GM18505 (cell line): ENCODE measurements at regions not wholly inside any gene's neighbourhood (a gene's known extent, or its start where the extent isn't known, plus 50 kb on each side); places are given as distances from the start of the nearest gene placed in this dataset.

Experiments used
- ATAC-seq: cut with Tn5 transposase; IDR thresholded peaks from one replicate; pipeline ENCODE4 v1.9.1; 2021; ENCODE audit not compliant: unreplicated experiment
- POLR2A ChIP-seq: IDR thresholded peaks from 4 replicates; pipeline ENCODE4 v1.6.1; 2011; ENCODE audit warnings: borderline replicate concordance; ENCODE audit not compliant: insufficient read depth, insufficient read length; ENCODE audit errors: extremely low read depth

DNA sequence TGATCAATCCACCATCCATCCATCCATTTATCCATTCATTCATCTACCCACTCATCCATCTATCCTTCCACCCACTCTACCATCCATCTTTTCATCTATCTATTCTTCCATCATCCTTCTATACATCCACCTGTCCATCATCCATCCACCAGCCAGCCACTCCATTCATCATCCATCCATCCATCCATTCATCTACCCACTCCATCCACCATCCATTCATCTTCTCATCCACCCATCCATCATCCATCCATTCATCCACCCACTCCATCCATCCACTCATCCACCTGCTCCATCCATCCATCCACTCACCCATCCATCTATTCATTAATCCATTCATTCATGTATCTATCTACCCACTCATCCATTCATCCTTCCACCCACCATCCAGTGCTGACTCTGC is 127.9 kb upstream of the TMPRSS2 start:
- no peak for ATAC-seq
- no peak for TF ChIP-seq POLR2A

DNA sequence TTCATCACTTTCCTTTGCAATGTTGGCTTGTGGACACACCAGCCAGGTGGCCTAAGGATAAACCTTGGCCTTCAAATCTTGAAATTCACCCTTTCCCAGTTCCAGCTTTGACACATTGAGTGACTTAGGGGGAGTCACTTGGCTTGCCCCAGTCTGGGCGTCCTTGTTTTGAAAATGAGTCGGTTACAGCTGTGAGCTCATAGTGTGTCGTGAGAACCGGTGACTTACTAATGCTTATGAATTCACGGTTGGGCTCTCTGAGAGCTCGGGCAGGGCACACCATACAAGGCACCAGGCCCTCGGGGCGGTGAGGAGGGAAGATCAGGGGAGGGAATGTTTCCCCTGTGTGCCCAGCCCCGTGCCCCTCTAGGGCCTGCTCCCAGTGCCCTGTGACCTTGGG is 126.9 kb upstream of the TMPRSS2 start:
- ATAC-seq: no peak
- no peak for TF ChIP-seq POLR2A

DNA sequence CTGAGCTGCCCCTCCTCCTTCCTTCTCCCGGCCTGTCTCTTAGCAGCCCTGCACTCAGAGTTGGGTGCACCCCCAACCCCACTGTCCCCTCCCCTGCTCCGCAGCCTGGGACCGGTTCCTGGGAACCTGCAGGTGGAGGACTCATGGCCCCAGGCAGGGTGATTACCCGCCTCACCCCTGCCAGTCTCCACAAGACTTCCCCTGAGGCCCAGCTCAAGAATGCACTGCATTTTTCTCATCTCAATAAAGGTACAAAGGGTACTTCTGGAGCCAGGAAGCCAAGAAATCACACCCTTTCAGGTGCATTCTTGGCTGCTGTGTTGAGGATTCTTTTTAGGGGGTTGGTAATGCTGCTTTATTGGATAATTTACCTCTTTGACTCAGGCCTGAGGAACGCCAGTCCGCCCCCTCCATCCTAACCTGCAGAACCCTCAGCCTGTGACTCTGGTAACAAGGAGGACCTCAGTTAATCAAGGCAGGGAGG is 126.3 kb upstream of the TMPRSS2 start:
- ATAC-seq: no peak
- no peak for TF ChIP-seq POLR2A

DNA sequence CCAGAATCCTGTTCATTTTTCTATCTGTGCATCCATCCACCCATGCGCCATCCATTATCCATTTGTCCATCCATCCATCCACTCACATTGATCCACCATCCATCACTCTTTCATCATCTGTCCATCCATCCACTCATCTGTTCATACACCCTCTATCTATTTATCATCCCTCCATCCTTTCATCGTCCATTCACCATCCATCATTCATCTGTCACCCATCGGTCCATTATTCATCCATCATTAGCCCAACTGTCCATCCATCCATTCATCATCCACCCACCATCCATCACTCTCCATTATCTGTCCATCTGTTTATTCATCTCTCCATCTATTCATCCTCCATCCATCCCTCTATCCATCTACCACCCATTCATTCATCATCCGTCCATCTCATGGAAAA is 125.7 kb upstream of the TMPRSS2 start:
- no peak for ATAC-seq
- TF ChIP-seq POLR2A: no peak

DNA sequence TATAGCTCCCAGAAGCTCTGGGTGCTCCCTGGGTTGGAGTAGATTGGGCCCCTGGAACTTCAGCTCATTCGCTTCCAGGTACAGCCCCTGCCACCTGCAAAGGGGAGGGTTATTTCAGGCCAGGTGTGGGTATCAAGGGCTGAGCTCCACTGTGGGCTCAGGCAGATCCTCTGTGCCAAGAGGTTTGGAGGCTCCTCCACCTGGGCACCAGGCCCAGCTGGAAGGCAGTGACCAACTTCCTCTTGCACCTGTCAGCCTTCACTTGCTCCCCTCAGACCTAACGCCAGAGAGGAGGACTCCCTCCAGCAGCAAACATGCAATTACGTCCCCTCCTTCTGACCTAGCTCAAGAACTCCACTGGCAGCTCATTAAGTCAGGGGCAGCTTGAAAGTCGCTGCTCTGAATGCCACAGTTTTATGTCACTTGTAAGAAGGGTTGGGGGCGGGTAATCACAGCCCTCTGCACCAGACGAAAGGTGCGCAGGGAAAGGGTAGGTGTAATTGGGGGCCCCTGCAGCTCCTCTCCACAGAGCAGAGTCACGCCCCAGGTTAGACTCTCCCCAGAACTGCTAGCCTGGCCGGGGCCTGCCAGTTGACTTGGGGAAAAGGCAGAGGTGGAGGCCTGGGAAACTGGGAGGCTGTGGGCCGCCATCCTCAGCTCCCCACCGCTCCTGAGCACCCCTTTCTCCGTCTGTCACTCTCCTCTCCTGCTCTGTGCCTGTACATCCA is 125.0 kb upstream of the TMPRSS2 start:
- TF ChIP-seq POLR2A: no peak
- no peak for ATAC-seq

DNA sequence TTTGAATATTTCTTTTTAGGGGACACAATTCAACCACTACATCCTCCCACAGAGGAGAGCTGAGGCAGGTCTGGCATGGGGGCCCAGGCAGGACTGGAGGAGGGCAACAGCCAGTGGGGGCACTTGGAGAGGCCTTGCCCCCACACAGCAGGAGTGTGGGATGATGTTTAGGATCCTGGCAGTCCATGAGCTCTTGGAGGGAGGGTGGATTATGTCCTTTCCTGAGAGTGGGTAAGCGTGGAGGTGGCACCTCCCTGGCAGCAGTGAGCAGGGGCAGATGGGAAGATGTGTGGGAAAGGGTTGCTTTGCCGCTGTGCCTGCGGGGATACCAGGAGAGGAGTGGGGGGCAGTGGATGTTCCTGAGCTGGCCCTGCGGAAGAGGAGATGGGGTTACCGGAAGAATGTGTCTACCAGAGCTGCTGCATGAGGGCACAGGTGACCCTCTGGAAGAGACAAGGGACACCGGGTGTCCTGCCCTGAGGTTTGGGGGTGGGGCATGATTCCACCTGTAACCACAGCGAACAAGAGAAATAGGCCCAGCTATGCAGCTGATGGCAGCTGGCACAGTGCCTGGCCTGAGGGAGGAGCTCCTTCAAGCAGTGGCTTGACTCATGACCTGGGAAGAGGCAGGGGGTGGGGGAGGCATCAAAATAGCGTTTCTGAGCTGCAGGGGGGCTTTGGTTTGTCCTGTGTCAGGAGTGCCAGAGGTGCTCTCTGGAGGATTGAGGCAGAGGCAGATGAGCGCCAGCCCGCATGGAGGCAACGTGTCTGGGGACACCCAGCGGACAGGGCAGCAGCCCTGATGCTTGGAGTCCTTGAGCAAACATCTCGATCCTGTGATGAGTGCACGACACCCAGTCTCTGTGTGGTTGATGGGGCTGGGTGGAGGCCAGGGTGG is 123.9 kb upstream of the TMPRSS2 start:
- ATAC-seq: no peak
- TF ChIP-seq POLR2A: no peak

DNA sequence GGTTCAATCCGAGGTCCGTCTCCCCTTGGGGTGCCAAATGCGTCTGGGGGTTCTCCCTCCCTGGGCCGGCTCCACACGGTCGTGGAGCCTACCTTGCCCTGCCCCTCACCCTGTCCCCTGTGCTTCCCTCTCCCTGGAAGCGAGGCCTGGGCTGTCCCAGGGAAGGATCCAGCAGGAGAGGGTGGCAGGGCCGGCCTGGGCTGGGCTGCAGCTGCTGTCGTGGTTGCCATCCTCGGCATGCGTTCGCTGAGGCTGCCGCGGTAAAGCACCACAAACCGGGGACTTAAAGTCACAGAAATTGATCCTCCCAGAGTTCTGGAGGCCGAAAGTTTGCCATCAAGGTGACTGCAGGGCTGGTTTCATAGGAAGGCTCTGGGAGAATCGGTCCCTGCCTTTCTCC is 123.0 kb upstream of the TMPRSS2 start:
- TF ChIP-seq POLR2A: no peak
- ATAC-seq: no peak

DNA sequence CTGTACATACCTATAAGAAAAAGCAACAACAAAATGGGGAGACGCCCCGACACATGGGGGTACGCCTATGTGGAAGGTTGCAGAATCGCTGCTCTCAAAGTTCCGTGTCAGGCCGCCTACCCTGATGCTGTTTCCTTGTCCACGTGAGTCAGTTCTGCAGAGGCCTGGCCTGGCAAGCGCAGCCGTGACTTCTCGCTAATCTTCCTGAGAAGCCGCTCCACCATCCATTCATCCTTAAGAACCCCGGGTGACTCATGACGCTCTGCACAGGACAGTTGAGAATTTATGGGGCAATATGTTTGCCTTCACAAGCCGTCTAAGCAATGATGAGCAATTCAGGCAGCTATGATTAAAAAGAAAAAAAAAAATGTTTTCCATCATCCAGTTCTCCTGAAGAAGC is 122.3 kb upstream of the TMPRSS2 start:
- no peak for TF ChIP-seq POLR2A
- ATAC-seq: no peak

DNA sequence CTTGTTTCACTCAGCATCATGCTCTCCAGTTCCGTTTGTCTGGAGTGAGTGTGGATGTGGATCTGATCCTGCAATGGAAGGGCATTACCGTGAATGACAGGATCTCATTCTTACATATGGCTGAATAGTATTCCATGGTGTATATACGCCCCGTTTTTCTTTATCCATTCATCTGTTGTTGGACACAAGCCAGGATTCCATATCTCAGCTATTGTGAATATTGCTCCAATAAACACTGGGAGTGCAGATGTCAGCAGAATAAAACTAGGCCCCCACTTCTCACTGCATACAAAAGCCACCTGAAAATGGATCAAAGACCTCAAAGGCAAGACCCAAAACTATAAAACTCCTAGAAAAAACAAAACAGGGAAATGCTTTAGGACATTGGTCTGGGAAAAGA is 120.3 kb upstream of the TMPRSS2 start:
- no peak for ATAC-seq
- no peak for TF ChIP-seq POLR2A

DNA sequence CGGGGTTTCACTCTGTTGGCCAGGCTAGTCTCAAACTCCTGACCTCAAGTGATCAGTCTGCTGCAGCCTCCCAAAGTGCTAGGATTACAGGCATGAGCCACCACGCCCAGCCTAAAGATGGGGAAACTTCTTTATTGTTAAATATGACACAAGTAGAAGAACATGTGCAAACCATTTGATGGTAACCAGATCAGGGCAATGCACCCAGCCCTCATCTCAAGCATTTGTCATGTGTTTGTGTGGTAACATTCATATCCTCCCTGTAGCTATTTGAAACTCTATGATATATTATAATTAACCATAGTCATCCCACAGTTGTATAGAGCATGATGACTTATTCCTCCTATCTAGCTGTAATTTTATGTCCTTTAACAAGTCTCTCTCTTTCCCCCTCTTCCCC is 119.5 kb upstream of the TMPRSS2 start:
- no peak for ATAC-seq
- no peak for TF ChIP-seq POLR2A

DNA sequence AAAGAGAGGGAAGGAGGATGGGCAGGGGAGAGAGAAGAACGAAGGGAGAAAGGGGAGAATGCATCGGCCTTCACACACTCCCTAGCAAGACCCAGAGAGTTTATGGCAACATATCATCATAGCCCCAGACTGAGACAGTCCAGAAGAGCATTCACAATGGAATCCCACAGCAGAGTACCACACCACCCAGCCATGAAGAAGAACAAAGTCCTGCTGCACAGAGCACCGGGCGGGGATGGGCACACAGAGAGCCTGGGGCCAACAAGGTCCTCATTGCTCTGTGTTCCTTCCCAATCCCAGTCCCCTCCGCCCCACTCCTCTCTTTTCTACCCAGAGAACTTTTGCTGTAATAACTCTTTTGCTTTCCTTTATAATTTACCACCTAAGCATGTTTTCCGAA is 118.1 kb upstream of the TMPRSS2 start:
- no peak for ATAC-seq

DNA sequence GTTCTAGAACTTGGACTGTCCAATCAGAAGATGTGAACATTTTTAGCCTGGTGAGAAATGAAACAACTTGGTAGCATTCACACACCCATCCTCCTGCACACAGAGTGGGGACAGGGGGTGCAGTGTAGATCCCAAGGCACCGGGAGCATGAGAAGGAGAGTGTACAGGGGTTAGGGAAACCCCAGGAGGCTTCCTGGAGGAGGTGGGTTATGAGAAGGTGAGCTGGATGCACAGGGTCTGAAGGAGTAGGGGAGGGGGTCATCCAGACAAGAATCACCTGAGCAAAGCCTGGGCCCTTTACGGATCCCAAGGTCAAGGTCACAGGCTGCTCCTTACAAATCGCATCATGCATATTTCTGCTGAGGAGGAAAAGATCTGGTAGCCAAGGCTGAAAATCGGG is 117.5 kb upstream of the TMPRSS2 start:
- no peak for ATAC-seq
- TF ChIP-seq POLR2A: no peak

More for the DNA sequence above, 118.1 kb upstream of the TMPRSS2 start:
- no peak for TF ChIP-seq POLR2A

DNA sequence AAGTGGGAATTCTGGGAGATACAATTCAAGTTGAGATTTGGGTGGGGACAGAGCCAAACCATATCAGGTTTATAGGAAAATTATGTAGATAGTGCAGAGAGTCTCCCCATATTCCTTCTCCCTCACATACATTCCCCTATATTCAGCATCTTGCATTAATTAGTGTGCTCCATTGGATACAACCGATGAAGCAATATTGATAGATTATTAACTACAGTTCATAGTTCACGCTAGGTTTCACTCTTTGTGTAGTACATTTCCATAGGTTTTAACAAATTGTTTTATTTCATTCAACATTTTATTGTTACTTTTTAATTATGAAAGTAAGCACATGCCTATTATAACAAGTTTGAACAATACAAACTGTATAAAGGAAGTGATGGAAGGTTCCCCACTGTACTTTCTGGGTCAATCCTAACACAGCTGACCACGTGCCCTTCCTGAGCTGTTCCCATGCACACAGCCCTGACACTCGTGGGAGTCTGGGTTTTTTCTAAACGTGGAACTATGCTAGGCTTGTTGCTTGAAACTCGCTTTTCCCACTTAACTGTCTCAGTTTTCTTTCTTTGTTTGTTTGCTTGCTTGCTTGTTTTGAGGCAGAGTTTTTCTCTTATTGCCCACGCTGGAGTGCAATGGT is 116.8 kb upstream of the TMPRSS2 start:
- TF ChIP-seq POLR2A: no peak
- ATAC-seq: no peak
